NCI-H1436 (cell line): ENCODE measurements at regions not wholly inside any gene's neighbourhood (a gene's known extent, or its start where the extent isn't known, plus 50 kb on each side); places are given as distances from the start of the nearest gene placed in this dataset.

Experiments used
- DNase-seq: peaks from one replicate; lab custom pipeline; 2025; lab: John Stamatoyannopoulos, UW

DNA sequence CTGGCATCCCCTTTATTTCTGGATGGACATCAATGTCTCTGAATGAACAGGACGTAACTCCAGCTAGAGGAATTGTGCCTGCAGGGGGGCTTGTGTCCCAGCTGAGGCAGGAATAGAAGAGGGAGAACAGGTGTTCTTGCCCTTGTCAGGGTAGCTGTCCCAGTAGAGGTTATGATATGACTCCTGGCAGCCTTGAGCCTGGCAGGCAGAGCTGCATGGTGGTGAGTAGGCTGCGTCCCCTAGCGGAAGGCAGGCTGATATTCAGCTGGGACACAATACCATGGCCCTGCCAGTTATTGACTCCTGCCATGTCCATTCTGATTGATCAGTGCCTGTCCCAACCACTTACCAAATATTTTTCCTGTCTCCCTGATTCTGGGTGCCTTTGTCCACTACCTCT, 197.2 kb downstream of the RAP2A start:
- DNase-seq: no peak

DNA sequence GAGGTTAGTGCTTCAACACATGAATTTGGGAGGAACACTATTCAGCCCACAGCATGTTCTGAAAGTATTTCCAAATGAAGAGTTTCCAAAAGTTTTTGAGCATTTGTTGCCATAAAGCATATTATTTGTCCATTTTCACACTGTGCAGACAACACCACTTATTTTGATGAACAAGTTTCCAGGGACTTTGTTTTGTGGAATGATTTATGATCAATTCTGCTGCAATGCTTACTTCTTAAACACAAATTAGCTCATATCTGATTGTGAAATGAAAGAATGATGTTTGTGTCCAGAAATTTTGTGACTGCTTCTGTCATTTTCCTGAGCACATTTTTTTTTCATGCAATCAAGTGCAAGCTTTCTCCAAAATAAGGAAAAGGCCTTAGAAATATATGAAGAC, 205.3 kb downstream of the RAP2A start:
- DNase-seq: no peak

- no peak for DNase-seq
Observed at GRCh38 chr13:97640268-97640667, 206.3 kb downstream of the RAP2A start.

DNA sequence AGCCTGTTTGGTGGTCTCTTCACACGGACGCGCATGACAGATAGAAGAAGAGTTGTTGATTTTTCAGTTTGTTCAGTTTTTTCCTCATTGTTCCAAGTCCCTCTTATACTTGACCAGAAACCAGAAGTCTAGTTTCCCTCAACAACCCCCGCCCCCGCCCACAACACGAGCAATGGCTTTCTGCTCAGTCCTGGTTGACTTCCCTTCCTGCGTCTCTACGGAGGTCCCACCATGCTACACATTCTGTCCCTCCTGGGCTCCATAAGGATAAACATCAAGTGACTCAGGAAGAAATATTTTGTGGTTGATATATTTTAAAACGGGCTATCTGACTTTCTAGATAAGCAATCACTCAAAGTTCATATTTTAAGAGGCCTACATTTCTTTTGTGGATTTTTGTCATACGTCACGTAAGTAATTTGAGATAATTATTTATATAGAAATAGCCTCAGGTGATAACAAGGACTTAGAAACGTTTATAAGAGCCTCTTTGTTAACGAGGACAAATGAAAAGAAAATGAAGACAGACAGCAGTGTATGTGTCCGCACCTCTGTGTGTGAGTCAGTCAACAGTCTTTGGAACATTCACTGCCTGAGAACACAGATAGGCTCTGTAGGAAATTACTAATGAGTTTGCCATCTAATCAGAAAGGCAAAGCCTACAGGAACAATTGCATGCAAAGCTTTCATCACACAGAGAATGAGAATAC, 214.4 kb downstream of the RAP2A start:
- DNase-seq: peak; percentile 7

GRCh38 chr13:97648881-97649224, 214.9 kb downstream of the RAP2A start:
- DNase-seq: no peak

DNA sequence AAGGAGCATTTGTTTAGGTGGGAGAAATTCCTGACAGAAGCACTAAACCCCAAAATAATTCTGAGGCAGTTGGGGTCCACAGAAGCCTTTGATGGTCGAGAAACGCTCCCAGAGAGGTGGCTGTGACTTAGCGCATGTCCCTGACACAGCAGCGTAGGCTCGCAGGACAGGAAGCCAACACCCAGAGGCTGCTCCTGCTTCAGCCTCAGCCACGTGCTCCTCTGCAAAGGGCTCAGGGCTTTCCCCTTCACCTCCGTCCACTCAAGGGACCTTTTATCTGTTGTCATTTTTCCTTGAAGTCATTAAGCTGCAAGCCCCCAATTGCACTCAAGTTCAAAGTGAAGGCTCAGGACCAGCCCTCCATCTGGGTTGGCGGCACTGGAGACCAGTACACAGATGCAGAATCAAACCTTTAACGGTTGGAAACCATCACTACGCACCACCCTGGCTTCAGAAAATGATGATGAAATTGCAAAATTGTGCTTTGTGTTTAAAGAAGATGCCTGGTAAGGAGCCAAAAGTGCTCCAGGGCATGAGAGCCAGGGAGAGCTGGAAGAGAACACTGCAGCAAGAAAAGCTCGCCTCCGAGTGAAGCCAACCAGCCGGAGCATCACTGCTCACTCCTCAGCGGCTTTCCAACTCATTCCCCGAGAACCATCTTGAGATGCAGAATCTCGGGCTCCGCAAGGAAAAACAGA, 219.6 kb downstream of the RAP2A start:
- no peak for DNase-seq

DNA sequence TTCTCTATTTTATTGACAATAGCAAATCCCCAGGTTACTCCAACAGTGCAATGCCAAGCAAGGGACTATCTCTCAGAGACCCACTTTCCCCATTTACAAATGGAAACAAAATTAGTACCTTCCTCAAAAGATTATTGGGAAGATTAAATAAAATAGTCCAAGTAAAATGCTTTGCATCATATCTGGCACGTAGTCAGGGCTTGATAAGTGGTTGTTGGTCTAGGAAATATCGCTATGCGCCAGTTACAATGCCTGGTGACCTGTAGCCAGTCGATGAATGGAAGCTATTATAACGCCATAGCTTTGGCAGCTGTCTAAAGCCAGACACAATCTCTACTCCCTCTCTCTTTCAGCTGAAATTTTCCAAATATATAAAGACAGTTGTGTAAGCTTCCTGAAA, 220.3 kb downstream of the RAP2A start:
- no peak for DNase-seq

DNA sequence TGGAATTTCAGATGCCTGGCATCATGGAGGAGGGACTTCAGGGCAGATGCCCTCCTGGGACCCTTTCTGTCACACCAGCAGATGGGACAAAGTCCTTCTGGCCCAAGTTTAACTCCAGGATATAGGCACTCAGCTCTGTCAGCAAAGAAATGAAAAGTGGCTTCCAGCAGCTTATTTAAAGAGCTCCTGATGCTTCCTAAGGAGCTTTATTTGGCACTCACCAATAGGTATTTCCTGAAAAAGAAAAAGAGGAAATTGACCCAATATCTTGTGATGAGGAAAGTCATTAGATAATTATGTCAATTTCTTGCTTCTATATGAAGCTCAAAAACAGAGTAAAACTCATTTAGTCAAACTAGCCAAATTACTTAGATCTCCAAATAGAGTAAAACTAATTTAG, 224.6 kb downstream of the RAP2A start:
- no peak for DNase-seq

DNA sequence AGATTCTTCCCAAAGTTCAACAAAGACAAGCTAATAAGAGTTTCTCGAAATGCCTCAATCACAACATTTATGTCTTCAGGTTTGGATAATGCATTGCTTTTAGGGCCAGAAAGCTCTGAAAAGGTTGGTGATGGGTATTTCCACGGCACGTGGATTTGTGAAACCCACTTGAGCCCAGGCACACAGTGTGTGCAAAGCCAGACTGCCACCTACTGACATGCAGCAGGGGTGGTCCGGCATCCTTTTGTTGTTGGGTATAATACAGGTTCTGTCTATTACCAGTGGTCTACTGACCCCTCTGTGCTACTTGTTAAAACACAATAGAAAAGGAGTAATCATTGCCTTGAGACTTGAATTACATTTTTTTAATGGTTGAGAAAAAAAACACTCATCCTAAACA, 225.6 kb downstream of the RAP2A start:
- no peak for DNase-seq

DNA sequence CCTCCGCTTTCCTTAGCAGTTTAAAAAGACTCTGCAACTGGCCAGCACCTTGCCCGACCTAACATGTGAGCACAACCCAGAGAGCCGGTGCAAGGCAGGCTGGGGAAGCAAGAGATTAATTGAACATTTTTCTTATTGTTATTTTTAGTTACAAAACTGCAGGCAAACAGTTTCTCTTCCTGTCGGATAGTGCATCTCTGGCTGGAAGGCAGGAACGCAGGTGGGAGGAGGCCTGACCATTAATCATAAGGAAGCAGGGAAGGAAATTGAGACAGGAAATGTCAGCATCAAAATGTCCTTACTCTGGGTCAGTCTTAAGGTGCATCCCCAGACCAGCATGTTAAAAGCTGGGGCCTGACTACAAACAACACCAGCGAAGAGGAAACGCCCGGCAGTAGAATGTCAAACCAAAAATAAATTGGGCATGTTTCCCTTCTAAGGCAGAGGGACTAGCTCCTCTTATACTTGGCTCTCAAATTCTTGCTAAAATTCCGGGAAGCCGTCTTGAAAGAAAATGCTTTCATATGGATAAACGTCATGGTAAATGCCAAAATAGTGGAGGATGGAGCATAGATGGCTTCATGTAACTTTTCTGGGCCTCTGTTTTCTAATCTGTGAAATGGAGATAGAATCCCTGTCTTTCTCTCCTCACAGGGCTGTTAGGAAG, 226.8 kb downstream of the RAP2A start:
- no peak for DNase-seq

GRCh38 chr13:97686594-97686993, 252.6 kb downstream of the RAP2A start:
- no peak for DNase-seq

DNA sequence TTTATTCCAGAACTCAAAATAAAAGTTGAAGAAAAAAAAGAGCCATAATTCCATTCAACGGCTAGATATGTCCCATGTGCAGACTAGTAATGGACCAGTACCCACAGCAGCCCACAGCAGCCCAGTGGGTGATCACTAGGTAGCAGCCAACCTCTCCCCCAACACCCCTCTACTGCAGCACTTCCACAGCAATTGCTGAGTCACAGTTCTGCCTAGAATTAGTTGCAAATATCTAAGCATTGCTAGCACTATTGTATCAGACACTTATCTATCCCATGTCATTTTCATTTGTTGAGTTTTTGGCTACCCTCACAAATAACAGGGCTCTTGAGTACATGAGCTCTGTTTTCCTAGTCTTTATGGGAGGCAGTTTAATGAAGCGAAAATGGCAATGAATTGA, 258.7 kb downstream of the RAP2A start:
- DNase-seq: no peak

DNA sequence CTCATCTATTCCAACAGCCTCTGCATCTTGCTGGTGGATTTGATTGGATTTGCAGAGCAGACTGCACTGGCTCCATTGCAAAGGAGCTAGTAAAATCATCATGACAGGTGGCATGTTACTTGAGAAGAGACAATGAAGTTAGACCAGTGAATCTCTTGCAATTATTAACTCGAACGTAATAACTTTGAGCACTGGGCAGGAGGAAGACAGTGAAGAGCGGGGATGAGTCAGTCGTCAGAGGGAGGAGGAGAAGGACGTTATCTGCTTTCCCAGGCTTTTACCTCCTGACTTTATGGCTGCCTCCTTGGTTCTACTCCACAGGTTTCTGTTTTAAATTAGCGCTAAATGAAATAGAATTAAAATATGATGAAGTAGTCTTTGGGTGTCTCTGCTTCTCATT, 257.8 kb upstream of the IPO5 start:
- no peak for DNase-seq

DNA sequence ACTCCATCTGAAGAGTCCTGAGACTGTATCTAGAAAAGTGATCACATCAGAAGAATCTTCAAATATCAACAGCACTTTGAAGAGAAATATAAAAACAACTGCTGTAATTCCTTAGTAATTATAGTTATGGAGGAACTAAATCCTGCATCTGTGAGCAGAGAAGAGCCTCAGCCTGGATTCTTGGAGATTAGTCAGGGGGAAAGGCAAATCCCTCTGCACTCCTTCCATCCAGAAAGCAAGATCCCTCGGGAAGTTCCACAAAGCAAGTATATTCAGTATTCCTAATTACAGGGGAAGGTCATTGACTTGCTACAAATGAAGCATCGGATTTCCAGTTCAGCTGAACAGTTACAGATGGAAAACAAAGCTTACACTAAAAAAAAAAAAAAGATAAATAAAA, 256.6 kb upstream of the IPO5 start:
- no peak for DNase-seq

DNA sequence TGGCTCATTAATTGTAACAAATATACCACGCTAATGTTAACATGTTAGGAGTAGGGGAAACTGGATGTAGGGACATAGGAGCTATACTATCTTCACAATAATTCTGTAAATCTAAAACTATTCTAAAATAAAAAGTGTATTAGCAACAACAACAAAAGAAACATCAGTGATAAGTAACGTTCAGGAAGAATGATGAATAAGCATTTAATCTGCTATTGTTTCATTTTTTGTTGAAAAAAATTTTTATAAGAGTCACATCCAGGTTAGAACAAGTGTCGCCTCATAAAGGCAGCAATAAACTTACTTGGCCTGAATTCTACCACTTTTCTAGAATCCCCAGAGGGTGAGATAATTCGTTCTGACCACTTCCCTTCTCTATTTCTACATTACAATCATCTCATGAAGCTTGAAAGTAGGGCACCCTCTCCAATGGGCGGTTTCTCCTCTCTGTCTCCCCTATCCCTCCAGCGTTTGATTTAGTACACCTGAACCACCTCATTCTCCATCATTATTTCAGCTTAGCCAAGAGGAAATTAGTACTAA, 253.1 kb upstream of the IPO5 start:
- DNase-seq: no peak

DNA sequence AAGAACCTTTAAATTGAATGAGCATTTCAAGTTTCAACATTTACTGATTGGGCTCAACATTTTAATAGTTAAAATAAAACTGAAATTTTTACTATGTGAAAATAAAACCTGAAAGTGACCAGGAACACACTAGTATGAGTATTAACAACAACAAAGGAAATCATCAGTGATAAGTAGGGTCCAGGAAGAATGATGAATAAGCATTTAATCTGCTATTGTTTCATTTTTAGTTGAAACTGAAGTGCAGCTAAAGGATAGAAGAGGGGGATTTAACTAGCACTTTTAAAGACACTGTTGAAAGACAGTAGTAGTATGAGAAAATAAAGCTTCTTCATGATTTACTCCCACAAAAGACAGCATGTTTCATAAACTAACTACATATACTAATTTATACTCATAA, 250.9 kb upstream of the IPO5 start:
- DNase-seq: no peak

DNA sequence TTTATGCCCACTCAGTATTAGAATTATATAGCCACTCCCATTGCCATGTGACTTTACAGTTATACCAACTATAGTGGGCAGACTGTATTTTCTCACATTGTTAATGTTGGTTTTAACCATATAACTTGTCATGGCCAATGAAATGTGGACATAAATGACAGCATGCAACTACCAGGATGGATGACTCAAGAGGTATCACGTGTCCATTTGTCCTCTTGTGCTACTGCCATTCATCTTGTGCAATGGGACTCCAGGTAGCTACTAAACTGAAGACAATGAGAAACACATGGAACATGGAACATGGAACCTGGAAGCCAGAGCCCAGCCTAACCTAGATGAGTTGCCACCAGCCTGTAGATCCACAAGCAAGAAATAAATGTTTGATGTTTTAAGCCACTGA, 242.7 kb upstream of the IPO5 start:
- no peak for DNase-seq

- no peak for DNase-seq
Observed at GRCh38 chr13:97712770-97713169, 240.7 kb upstream of the IPO5 start.

GRCh38 chr13:97715763-97716162, 237.7 kb upstream of the IPO5 start:
- no peak for DNase-seq

GRCh38 chr13:97716746-97717145, 236.7 kb upstream of the IPO5 start:
- no peak for DNase-seq

- DNase-seq: no peak
Observed at GRCh38 chr13:97719736-97720135, 233.7 kb upstream of the IPO5 start.

DNA sequence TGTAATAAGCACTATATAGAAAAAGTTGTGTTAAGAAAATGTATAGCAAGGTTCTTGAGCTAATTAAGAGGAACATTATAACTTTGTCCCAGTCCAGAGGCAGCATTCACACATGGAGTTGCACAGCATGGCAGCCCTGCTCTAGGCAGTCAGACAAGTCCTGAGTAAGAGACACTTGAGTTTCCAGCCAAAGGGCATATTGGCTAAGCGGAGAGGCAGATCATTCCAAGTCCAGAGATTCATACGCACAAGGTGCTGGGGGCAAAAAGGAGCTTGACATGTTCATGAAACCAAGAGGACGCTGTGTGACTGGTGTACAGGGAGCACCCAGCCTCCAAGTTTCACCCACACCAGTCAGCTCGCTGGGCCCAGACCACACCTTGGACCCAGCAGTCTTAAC, 232.6 kb upstream of the IPO5 start:
- DNase-seq: no peak

DNA sequence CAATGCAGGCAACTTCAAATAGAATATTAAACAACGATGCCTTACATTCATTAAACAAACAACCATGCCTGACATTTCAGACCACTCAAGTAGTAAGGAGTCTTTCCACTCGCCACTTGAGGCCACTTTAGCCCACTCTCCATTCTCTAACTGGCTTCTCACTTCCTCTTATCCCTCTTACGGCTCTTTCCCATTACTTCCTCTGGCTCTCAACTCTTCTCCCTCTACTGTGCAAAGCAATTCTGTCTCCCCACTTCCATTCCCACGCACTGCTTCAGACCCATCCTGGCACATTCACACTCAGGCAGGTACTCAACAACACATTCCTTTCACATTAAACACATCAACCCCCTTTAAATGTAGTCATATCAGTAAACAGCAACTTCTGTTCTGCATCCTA, 229.8 kb upstream of the IPO5 start:
- DNase-seq: no peak
